T-helper 1 cell treated with Interleukin-12 subunit alpha and Interleukin-12 subunit beta and Interleukin-4 antibody, amounts not matched to agents 30 μg/mL and 1 μg/mL, for 36 hours (primary cell): ENCODE measurements at regions not wholly inside any gene's neighbourhood (a gene's known extent, or its start where the extent isn't known, plus 50 kb on each side); places are given as distances from the start of the nearest gene placed in this dataset.

ENCODE experiments used
- H3K27ac Mint-ChIP-seq: one replicate; pipeline ENCODE4 v1.8.0; 2021; ENCODE audit warnings: mild to moderate bottlenecking, mixed read lengths
- H3K27me3 Mint-ChIP-seq: one replicate; pipeline ENCODE4 v1.8.0; 2021; ENCODE audit warnings: low read depth, mixed read lengths
- H3K36me3 Mint-ChIP-seq: one replicate; pipeline ENCODE4 v1.8.0; 2021; ENCODE audit warnings: low read depth, mixed read lengths
- H3K4me1 Mint-ChIP-seq: one replicate; pipeline ENCODE4 v1.8.0; 2021; ENCODE audit warnings: low read depth, mixed read lengths
- H3K4me3 Mint-ChIP-seq: one replicate; pipeline ENCODE4 v1.8.0; 2021; ENCODE audit warnings: mild to moderate bottlenecking, moderate library complexity, mixed read lengths
- H3K9me3 Mint-ChIP-seq: one replicate; pipeline ENCODE4 v1.8.0; 2021; ENCODE audit warnings: mixed read lengths

DNA sequence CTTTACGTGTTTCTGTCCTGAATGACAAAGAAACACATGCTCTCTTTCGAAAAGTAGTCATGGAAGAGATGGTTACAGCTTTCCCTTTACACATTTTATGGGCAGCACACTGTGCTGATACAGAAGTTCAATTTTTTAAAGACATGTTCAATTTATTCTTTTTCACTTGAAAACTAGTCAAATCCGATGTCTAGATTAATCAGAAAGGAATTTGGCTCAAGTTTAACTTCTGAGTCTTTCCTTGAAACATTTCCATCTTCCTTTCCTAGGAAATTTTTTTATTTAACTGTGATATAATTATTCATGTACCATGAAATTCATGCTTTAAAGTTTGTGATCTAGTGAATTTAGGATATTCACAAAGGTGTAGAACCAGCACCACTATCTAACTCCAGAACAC is 360.1 kb downstream of the TNS3 start:
- no peaks in the 10 kb centered on the region for H3K9me3 Mint-ChIP-seq
- H3K36me3 Mint-ChIP-seq, result no peaks in the 10 kb centered on the region
- H3K27ac Mint-ChIP-seq, result no peak overlapping the region
- H3K4me1 Mint-ChIP-seq, result peaks cover 14% of the 10 kb centered on the region
- no peaks in the 10 kb centered on the region for H3K27me3 Mint-ChIP-seq
- no peak overlapping the region for H3K4me3 Mint-ChIP-seq

DNA sequence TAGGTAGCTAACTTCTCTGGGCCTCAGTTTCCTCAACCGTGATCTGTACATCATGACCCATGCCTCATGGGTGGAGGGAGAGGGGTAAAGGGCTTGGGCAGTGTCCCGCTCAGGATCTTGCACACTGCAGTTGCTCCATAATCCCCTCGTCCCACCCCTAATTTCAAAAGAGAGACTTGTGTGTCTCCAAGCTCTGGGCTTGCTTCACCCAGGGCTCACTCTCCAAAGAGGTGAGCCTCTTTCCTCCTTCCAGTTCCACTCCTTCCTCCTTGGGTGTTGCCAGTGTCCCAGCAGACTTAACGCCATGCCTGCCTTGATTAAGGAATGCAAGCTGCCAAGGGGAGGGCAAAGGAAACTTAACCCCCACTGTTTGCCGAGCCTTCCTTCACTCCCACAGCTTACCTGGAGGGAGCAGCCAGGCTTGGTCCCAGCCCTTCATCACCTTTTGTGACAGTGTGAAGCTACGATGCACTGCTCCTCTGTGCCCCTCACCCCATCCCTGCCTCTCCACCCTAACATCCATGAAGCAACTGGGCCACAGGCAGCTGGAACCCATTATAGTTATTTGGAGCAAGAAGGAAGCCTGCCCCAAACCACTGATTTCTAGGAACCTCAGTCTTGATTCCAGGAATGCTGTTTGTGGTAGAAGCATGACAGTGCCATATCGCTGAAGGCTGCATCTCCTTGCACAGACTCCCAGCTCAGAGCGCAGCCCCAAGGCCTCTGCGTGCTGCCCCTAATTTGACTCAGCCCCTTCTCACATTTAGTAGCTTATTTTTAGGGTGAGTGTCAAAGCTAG is 363.3 kb downstream of the TNS3 start:
- no peak overlapping the region for H3K27ac Mint-ChIP-seq
- H3K9me3 Mint-ChIP-seq, result no peaks in the 10 kb centered on the region
- H3K36me3 Mint-ChIP-seq, result no peaks in the 10 kb centered on the region
- H3K4me3 Mint-ChIP-seq, result no peak overlapping the region
- no peaks in the 10 kb centered on the region for H3K27me3 Mint-ChIP-seq
- H3K4me1 Mint-ChIP-seq, result peaks cover 14% of the 10 kb centered on the region

DNA sequence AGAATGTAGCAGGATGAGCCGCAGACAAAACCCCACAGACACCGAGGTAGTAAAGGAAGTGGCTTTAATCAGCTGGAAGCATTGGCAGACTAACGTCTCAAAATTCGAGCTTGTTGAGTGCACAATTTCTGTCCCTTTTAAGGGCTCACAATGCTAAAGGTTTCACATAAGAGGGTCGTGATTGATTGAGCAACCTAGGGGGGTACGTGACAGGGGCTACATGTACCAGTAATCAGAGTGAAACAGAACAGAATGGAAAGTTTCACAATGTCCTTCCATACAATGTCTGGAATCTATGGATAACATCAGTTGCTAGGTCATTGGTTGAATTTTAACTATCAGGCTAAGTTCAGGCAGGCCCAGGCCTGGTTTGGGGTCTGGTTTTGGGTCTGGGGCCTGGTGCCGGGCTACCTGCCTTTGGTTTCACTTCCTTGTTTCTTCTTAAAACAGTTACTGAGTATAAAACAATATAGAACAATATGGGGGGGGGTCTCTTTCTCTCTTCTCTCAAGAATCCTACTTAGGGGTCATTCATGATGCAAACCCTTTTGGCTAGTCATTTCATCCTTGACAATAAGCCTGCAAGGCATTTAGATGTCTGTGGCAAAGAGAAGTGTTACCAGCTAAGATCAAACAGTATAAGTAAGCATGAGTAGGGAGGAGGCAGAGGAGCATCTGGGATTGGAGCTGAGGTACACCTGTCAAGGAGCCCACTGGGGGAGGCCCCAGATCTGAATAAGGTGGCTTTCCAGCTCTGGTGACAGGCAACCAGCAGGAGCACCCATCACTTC is 364.1 kb downstream of the TNS3 start:
- Mint-ChIP-seq H3K4me3 (no peak overlapping the region), H3K27me3 (no peaks in the 10 kb centered on the region), H3K27ac (no peak overlapping the region), H3K4me1 (peaks cover 14% of the 10 kb centered on the region), H3K36me3 (no peaks in the 10 kb centered on the region), H3K9me3 (no peaks in the 10 kb centered on the region)

DNA sequence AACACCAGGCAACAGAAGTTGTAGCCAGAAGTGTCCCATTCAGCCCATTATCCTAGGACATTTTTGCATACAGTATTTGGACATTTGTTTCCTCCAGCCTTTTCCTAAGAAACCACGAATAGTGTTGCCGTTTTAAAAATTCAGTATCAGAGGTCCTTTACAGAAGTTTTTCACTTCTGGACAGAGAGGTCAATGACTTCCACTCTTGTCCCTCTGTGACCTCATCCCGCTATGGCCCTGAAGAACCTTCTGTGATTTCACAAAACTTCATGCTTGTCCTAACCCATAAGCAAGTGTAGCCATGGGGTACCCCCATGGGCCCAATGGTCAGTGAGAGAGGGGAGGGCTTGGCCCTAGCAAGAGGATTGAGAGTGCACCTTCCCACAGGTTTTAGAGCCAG is 364.8 kb downstream of the TNS3 start:
- H3K27me3 Mint-ChIP-seq, result no peaks in the 10 kb centered on the region
- no peak overlapping the region for H3K27ac Mint-ChIP-seq
- H3K9me3 Mint-ChIP-seq, result no peaks in the 10 kb centered on the region
- no peak overlapping the region for H3K4me3 Mint-ChIP-seq
- no peaks in the 10 kb centered on the region for H3K36me3 Mint-ChIP-seq
- H3K4me1 Mint-ChIP-seq, result peaks cover 14% of the 10 kb centered on the region

DNA sequence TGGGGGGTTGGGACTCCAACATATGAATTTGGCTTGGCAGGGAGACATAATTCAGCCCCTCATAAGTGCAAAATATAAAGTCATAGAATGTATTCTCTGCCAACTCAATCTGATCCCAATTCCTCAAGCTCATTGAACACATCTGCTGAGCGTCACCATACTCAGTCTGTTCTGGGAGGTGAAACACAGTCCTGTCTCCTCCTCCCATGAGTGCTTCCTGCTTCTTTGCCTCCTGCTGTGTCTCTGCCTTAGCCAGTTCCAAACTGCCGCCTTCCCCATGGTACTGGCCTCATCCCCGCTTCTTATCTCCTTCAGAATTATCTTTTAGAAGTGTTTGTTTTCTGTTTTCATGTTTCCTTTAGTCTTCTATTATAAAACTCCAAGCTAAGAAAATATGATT is 365.5 kb downstream of the TNS3 start:
- Mint-ChIP-seq H3K4me3 (no peak overlapping the region), H3K27me3 (no peaks in the 10 kb centered on the region), H3K36me3 (no peaks in the 10 kb centered on the region), H3K27ac (no peak overlapping the region), H3K9me3 (no peaks in the 10 kb centered on the region), H3K4me1 (peaks cover 14% of the 10 kb centered on the region)

DNA sequence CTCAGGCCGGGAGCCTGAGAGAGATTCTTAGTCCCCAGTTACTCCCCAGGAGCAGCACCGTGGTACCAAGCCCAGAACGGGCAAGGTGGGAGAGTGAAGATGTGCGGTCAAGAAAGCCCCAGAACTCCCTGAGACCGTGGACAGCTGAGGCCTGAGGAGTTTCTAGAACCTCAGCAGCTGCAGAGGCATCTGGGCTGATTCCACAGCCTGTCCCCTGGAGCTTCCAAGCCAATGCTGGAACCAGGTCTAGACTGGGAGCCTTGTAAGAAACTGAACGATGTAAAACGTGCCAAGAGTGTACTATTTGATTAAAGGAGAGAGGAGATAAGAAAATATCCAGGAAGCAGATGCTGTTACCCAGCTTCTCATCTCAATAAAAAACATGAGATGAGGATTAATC is 366.3 kb downstream of the TNS3 start:
- Mint-ChIP-seq H3K4me3 (no peak overlapping the region), H3K27me3 (no peaks in the 10 kb centered on the region), H3K36me3 (no peaks in the 10 kb centered on the region), H3K27ac (no peak overlapping the region), H3K9me3 (no peaks in the 10 kb centered on the region), H3K4me1 (peaks cover 14% of the 10 kb centered on the region)

DNA sequence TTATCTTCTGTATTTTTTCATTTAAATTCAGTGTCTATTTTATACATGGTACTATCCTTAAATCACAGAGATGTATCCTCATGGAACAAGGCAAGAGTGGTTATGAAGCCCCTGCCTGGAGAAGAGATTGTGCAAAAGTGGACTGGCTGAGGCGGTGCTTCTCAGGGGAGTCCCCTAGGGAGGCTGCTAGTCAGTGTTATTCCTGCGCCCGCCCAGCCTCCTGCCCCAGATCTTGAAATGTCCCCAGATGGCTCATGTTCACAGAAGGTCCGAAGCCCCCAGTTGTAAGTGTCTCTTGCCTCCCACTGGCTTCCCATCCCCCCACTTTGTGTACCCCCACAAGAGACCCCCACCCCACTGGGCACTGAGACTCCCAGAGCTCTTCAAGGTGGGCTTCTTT is 366.9 kb downstream of the TNS3 start:
- Mint-ChIP-seq H3K9me3 (peaks cover 3% of the 10 kb centered on the region), H3K4me3 (no peak overlapping the region), H3K27me3 (no peaks in the 10 kb centered on the region), H3K27ac (no peak overlapping the region), H3K36me3 (no peaks in the 10 kb centered on the region), H3K4me1 (peaks cover 14% of the 10 kb centered on the region)

DNA sequence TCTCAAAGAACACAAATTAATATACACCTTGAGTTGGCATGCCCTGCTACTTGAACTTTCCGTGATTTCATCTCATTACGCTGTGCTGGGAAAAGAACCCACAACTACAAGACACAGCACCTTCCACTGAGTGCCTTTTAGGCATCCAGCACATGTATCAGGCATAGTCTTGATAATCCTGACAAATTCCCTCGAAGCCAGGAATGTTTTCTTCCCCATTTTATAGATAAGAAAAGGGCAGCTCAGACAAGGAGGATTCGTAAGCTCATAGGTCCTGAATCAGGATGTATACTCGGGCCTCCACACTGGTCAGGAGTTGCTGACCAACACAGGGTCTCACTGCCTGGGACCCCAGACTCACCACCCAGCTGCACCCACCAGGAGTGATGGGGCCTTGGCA is 368.6 kb downstream of the TNS3 start:
- Mint-ChIP-seq H3K4me3 (no peak overlapping the region), H3K27ac (no peak overlapping the region), H3K9me3 (peaks cover 4% of the 10 kb centered on the region), H3K4me1 (peaks cover 10% of the 10 kb centered on the region), H3K27me3 (no peaks in the 10 kb centered on the region), H3K36me3 (no peaks in the 10 kb centered on the region)

DNA sequence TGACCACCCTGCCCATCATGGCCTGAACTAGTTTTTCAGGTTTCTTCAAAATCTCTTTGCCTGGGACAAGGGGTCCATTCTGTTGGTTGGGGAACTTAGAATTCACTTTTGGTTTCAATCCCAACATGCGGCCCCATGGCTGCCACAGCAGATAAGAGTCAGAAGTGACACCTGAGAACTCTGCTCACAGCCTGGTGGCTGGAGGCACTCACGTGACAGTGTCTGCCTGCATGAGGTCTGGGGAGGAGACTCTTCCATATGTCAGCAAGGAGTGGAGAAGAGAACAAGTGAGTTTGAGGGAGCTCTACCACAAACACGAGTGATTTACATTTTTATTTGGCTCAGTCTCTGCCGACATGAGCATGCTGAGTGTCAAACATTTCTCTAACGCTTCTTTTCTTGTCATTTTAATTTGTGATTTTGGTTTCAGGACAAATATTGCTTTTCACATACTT is 370.4 kb downstream of the TNS3 start:
- Mint-ChIP-seq H3K4me1 (no peaks in the 10 kb centered on the region), H3K27ac (no peak overlapping the region), H3K4me3 (no peak overlapping the region), H3K36me3 (no peaks in the 10 kb centered on the region), H3K9me3 (peaks cover 4% of the 10 kb centered on the region), H3K27me3 (no peaks in the 10 kb centered on the region)

DNA sequence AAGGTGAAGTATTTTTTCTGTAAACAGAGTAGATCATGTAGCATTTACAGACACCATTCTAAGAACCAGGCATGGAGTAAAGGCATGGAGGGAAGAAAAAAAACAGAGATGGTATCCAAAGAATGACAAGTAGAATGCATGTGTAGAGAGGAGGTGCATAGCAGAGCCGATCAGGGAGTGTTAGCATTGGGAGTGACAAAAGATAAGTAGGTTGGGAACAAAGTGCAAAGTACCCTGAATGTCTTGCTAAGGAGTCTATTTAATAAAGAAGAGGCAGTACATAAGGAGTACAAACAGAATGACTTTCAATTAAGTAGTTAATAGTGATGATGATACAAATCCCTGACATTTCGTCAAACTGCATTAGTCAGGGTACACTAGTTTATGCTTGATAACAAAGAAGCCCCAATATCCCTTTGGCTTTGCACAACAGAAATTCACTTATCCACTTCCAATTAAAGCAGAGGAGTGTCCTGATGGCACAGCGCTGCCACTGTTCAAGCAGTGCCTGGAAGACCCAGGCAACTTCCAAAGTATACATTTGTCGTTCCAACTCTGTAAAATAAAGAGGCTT is 371.5 kb downstream of the TNS3 start:
- Mint-ChIP-seq H3K4me3 (no peak overlapping the region), H3K4me1 (no peaks in the 10 kb centered on the region), H3K36me3 (no peaks in the 10 kb centered on the region), H3K27me3 (no peaks in the 10 kb centered on the region), H3K27ac (no peak overlapping the region), H3K9me3 (peaks cover 4% of the 10 kb centered on the region)

DNA sequence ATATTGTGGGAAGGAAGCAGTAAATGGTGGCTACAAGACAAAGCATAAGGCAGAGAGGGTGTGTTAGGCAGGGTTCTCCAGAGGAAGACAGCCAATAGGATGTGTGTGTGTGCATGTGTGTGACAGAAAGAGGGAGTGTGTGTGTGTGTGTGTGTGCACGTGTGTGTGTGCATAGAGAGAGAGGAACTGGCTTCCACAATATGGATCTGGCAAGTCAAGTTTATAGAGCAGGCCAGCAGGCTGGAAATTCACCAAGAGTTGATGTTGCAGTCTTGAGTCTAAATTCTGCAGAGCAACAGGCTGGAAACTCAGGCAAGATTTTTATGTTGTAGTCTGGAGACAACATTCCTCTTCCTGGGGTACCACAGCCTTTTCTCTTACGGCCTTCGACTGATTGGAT is 374.0 kb downstream of the TNS3 start:
- no peak overlapping the region for H3K27ac Mint-ChIP-seq
- H3K4me3 Mint-ChIP-seq, result no peak overlapping the region
- no peaks in the 10 kb centered on the region for H3K4me1 Mint-ChIP-seq
- peaks cover 4% of the 10 kb centered on the region for H3K9me3 Mint-ChIP-seq
- no peaks in the 10 kb centered on the region for H3K27me3 Mint-ChIP-seq
- no peaks in the 10 kb centered on the region for H3K36me3 Mint-ChIP-seq

DNA sequence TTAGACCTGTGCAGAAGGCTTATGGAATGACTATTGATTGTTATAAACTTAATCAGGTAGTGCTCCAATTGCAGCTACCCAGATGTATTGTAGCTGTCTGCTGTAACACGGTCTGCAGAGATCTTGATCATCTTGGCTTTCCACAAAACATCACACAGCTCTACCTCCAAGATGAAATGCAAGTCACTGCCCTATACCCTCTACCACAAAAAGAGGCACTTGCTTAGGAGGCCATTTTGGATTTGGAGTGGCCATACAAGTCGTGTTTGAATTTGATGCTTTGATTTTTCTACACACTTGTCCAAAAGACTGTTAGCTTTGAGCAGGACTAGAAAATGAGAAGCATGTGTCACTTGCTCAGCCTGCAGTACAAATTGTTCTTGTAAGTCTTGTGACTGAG is 377.2 kb downstream of the TNS3 start:
- Mint-ChIP-seq H3K27me3 (no peaks in the 10 kb centered on the region), H3K27ac (no peak overlapping the region), H3K36me3 (no peaks in the 10 kb centered on the region), H3K4me3 (no peak overlapping the region), H3K9me3 (no peaks in the 10 kb centered on the region), H3K4me1 (no peaks in the 10 kb centered on the region)

DNA sequence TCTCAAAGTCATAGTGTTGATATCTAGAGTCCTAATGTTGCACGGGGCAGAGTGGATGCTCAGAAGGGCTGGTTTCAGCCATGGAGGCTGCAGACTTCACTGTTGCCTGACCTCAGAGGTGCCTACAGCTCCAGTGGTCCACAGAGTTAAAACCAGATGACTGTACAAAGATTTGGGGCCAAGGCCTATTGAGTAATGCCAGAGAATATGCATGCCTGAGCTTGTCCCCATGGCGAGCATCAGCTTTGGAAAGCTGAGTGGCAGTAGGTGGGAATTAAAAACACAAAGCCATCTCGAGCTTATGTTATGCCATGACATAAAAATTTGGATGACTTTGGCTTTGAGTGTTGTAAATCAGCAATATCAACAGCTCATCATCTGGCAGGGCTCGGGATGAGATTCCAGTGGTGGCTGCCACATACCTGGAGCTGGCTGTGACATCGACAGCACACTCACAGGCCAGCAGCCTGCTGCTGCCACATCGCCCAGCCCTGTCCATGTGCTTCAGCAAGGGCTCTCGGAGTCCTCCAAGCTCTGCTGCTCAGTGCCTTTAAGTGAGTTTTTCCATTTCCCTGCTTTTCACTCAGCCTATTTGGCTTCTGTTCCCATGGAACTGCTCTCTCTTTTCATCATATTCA is 379.6 kb downstream of the TNS3 start:
- H3K36me3 Mint-ChIP-seq, result no peaks in the 10 kb centered on the region
- H3K9me3 Mint-ChIP-seq, result no peaks in the 10 kb centered on the region
- no peaks in the 10 kb centered on the region for H3K4me1 Mint-ChIP-seq

DNA sequence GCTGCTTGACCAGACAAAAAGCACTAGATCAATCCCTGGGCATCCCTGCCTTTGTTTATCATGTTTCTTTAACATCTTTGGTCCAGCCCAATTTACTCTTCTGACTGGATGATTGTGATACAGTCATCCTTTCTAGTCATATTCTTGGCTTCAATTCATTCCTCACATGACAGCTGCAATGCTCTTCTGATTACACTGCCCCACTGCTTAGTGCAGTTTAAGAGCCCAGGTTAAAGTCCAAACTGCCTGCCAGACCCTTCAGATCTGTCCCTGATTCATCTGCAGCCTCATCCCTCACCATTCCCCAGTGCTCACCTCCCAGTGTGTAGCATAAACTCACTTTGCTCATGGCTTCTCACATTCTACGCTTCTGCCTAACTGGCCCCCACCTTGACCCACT is 383.8 kb downstream of the TNS3 start:
- Mint-ChIP-seq H3K36me3 (no peaks in the 10 kb centered on the region), H3K4me3 (no peak overlapping the region), H3K27ac (no peak overlapping the region), H3K4me1 (no peaks in the 10 kb centered on the region), H3K27me3 (no peaks in the 10 kb centered on the region), H3K9me3 (no peaks in the 10 kb centered on the region)

More for the DNA sequence above, 379.6 kb downstream of the TNS3 start:
- Mint-ChIP-seq H3K4me3 (no peak overlapping the region), H3K27me3 (no peaks in the 10 kb centered on the region), H3K27ac (no peak overlapping the region)
